H1 (cell line): ENCODE measurements at regions not wholly inside any gene's neighbourhood (a gene's known extent, or its start where the extent isn't known, plus 50 kb on each side); places are given as distances from the start of the nearest gene placed in this dataset.

Experiments
- CEBPB ChIP-seq: IDR thresholded peaks from 2 replicates; pipeline ENCODE4 v1.6.1; 2012; ENCODE audit warnings: low read depth, low read length
- CTCF ChIP-seq, 3 experiments: IDR thresholded peaks; 1 replicate in 2 of 3; 2 replicates in 1 of 3; pipeline versions ENCODE4 v1.5.1 to v1.6.1; 2011; ENCODE audit warnings: low read length in 3 of 3, mild to moderate bottlenecking in 3 of 3, inconsistent platforms in 2 of 3, low read depth in 1 of 3, moderate library complexity in 1 of 3; ENCODE audit not compliant: insufficient read depth in 1 of 3; ENCODE audit errors: control extremely low read depth in 1 of 3
- EZH2 ChIP-seq: fragments of 200-600 bp; sonication (generic); IDR thresholded peaks from 2 replicates; pipeline ENCODE4 v1.7.1; 2012; ENCODE audit warnings: low read depth, mild to moderate bottlenecking, moderate library complexity, low read length, inconsistent platforms; ENCODE audit not compliant: severe bottlenecking
- POLR2A ChIP-seq, 2 experiments: IDR thresholded peaks; 1 replicate in 1 of 2; 2 replicates in 1 of 2; pipeline ENCODE4 v1.6.1; 2011; ENCODE audit warnings: low read depth in 2 of 2, low read length in 2 of 2, mild to moderate bottlenecking in 2 of 2; ENCODE audit errors: control extremely low read depth in 1 of 2
- POLR2AphosphoS5 ChIP-seq: IDR thresholded peaks from 2 replicates; pipeline ENCODE4 v1.6.1; 2011; ENCODE audit warnings: low read depth, low read length
- RAD21 ChIP-seq, 2 experiments: IDR thresholded peaks in 1 of 2; conservative IDR thresholded peaks in 1 of 2; 2 replicates each; pipeline ENCODE4 v1.6.1; 2011; ENCODE audit warnings: low read depth in 2 of 2, low read length in 2 of 2, improper control_type of control experiment in 1 of 2, inconsistent platforms in 1 of 2, mild to moderate bottlenecking in 1 of 2, moderate library complexity in 1 of 2
- RFX5 ChIP-seq: IDR thresholded peaks from 2 replicates; pipeline ENCODE4 v1.6.1; 2011; ENCODE audit warnings: low read depth, low read length, improper control_type of control experiment, borderline replicate concordance
- SIN3A ChIP-seq, 2 experiments: IDR thresholded peaks in 1 of 2; conservative IDR thresholded peaks in 1 of 2; 2 replicates each; pipeline ENCODE4 v1.6.1; 2011 to 2012; ENCODE audit warnings: low read length in 2 of 2, improper control_type of control experiment in 1 of 2, low read depth in 1 of 2, mild to moderate bottlenecking in 1 of 2
- TAF1 ChIP-seq: IDR thresholded peaks from 2 replicates; pipeline ENCODE4 v1.6.1; 2011; ENCODE audit warnings: mild to moderate bottlenecking, low read depth, low read length
- TEAD4 ChIP-seq: IDR thresholded peaks from 2 replicates; pipeline ENCODE4 v1.6.1; 2012; ENCODE audit warnings: low read depth, low read length, inconsistent platforms, mixed read lengths
- ZNF274 ChIP-seq: IDR thresholded peaks from 2 replicates; pipeline ENCODE4 v1.7.0; 2012; ENCODE audit warnings: low read length, borderline replicate concordance; ENCODE audit errors: extremely low read depth

GRCh38 chr22:22993184-22993583 lies 77.1 kb upstream of the GNAZ start:
- TF ChIP-seq CTCF (IDR thresholded peaks at IDR 0.05; ENCODE audit: control extremely low read depth in 1 of 3, insufficient read depth in 1 of 3, low read depth in 1 of 3, low read length in 3 of 3) (no peak), POLR2AphosphoS5 (no peak), SIN3A (conservative IDR thresholded peaks at IDR 0.05 in 1 of 2, IDR thresholded peaks at IDR 0.05 in 1 of 2; ENCODE audit: low read depth in 1 of 2, low read length in 2 of 2) (no peak), EZH2 (no peak), RFX5 (no peak), CEBPB (no peak), TAF1 (no peak), RAD21 (IDR thresholded peaks at IDR 0.05 in 1 of 2, conservative IDR thresholded peaks at IDR 0.05 in 1 of 2; ENCODE audit: low read depth in 2 of 2, low read length in 2 of 2) (no peak), ZNF274 (no peak), POLR2A (IDR thresholded peaks at IDR 0.05; ENCODE audit: control extremely low read depth in 1 of 2, low read depth in 2 of 2, low read length in 2 of 2) (no peak), TEAD4 (no peak)
